Activated naive CD4-positive, alpha-beta T cell treated with anti-CD3 and anti-CD28 coated beads, Interleukin-2, amount 50 U/mL, for 72 hours (primary cell): ENCODE measurements at regions not wholly inside any gene's neighbourhood (a gene's known extent, or its start where the extent isn't known, plus 50 kb on each side); places are given as distances from the start of the nearest gene placed in this dataset.

Experiments
- ATAC-seq, 2 donors: fragments of 150-1000 bp; cut with Tn5 transposase; 2 replicates each; pipeline ENCODE4 v1.10.0; 2021; ENCODE audit warnings: mild to moderate bottlenecking in 2 of 2, moderate library complexity in 2 of 2
- DNase-seq, 2 donors: peaks; one replicate each; pipeline ENCODE4 v3.0.0; 2021 to 2022; ENCODE audit warnings: low spot score in 2 of 2
- H3K27ac Mint-ChIP-seq, 2 donors: one replicate each; pipeline ENCODE4 v1.8.0; 2022; ENCODE audit warnings: mild to moderate bottlenecking in 2 of 2, mixed read lengths in 2 of 2
- H3K36me3 Mint-ChIP-seq, 2 donors: one replicate each; pipeline ENCODE4 v1.8.0; 2022; ENCODE audit warnings: mixed read lengths in 2 of 2
- H3K9me3 Mint-ChIP-seq, 2 donors: one replicate each; pipeline ENCODE4 v1.8.0; 2022; ENCODE audit warnings: mixed read lengths in 2 of 2

GRCh38 chr16:81185416-81185815 is 53.1 kb upstream of the BCO1 start:
- Mint-ChIP-seq H3K9me3 (no peaks in the 10 kb centered on the region), H3K36me3 (no peaks in the 10 kb centered on the region), H3K27ac (no peak overlapping the region)
- ATAC-seq (no peak), DNase-seq (no peak)

DNA sequence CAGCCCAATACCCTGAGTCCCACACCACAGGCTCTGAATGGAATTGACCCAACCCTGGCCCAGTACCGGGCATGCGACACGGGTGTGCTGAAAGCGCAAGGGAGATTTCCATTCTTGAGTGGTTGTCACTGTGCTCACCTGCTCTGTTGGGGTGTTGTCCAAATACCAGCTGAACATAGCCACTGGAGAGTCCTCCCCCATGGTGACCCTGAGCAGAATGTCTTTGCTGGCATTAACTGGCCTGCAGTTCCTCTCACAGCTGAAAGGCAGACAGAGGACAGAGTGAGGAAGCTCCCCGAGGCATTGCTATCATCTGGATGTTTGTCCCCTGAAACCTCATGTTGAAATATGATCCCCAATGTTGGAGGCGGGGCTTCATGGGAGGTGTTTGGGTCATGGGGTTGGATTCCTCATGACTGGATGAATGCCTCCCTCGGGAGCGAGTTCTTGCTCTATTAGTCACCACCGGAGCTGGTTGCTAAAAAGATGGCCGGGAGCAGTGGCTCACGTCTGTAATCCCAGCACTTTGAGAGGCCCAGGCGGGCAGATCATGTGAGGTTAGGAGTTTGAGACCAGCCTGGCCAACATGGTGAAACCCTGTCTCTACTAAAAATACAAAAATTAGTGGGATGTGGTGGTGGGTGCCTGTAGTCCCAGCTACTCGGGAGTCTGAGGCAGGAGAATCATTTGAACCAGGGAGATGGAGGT is 57.3 kb upstream of the BCO1 start:
- no peak for DNase-seq
- Mint-ChIP-seq H3K36me3 (no peaks in the 10 kb centered on the region), H3K27ac (no peak overlapping the region), H3K9me3 (no peaks in the 10 kb centered on the region)
- no peak for ATAC-seq

GRCh38 chr16:81180578-81180977 is 57.9 kb upstream of the BCO1 start:
- no peak for ATAC-seq
- no peak for DNase-seq
- Mint-ChIP-seq H3K36me3 (no peaks in the 10 kb centered on the region), H3K9me3 (no peaks in the 10 kb centered on the region), H3K27ac (no peak overlapping the region)

GRCh38 chr16:81179219-81179618 is 59.3 kb upstream of the BCO1 start:
- H3K27ac Mint-ChIP-seq, result no peak overlapping the region
- H3K9me3 Mint-ChIP-seq, result no peaks in the 10 kb centered on the region
- no peaks in the 10 kb centered on the region for H3K36me3 Mint-ChIP-seq
- no peak for DNase-seq
- ATAC-seq, result no peak

- no peak for DNase-seq
- Mint-ChIP-seq H3K36me3 (no peaks in the 10 kb centered on the region), H3K9me3 (no peaks in the 10 kb centered on the region), H3K27ac (no peak overlapping the region)
- no peak for ATAC-seq
Measured at GRCh38 chr16:81175325-81175891, 63.1 kb upstream of the BCO1 start.

GRCh38 chr16:81174644-81175324 is 63.7 kb upstream of the BCO1 start:
- Mint-ChIP-seq H3K27ac (no peak overlapping the region), H3K36me3 (no peaks in the 10 kb centered on the region), H3K9me3 (no peaks in the 10 kb centered on the region)
- DNase-seq (no peak), ATAC-seq (no peak)

DNA sequence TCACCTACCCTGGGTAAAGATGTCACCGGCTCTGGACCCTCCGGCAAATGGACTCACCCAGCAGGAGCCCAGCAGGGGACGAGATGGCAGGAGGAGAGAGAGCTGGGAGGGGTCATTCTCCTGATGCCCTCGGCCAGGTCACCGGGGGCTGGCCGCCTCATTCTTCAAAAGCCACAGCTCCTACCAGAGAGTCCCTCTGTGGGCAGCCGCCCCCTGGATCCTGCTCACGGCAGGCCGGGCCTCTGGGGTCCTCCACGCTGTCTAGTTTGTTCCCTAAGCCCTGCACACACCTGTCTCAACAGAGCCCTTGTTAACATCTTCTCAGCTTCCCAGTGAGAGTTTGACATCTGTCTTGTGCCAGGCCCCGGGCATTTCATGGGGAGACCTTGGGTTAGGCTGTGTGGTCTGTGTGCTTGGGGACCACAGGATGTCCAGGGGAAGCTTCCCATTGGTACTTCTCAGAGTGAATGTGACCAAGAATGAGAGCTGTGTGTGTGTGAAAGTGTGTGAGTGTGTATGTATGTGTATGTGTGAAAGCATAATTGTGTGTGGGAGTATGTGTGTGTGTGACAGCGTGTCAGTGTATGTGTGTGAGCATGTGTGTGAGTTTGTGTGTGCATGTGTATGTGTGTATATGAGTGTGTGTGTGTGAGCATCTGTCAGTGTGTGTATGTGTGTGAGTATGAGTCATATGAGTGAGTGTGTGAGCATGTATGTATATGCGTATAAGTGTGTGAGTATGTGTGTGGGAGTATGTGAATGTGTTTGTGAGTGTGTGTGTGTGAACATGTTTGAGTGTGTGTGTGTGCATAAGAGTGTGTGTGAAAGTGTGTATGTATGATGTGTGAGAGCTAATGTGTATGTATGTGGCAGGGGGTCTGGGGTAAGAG is 65.5 kb upstream of the BCO1 start:
- ATAC-seq (no peak), DNase-seq (no peak)
- no peaks in the 10 kb centered on the region for H3K9me3 Mint-ChIP-seq
- H3K27ac Mint-ChIP-seq, result no peak overlapping the region
- H3K36me3 Mint-ChIP-seq, result no peaks in the 10 kb centered on the region

DNA sequence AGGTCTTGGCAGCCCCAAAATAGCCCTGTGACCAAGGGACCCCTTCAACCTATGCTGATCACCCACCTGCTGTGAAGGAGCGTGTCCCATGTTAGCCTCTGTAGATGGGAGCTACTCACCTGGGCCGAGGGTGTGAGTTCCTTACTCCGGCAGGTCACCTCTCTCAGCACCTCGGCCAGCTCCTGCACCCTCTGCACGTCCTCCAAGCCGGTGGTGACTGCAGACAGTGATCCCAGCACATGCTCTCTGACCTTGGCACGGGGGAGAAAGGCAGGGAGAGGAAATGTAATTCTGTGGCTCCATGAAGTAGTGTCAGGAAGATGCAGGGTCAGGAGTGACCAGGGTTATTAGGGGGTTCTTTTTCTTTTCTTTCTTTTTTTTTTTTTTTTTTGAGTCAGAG is 67.7 kb upstream of the BCO1 start:
- no peaks in the 10 kb centered on the region for H3K9me3 Mint-ChIP-seq
- no peak overlapping the region for H3K27ac Mint-ChIP-seq
- no peaks in the 10 kb centered on the region for H3K36me3 Mint-ChIP-seq
- no peak for ATAC-seq
- DNase-seq, result no peak

GRCh38 chr16:81168406-81168805 is 70.1 kb upstream of the BCO1 start:
- no peak for DNase-seq
- Mint-ChIP-seq H3K9me3 (no peaks in the 10 kb centered on the region), H3K27ac (no peak overlapping the region), H3K36me3 (no peaks in the 10 kb centered on the region)
- ATAC-seq, result no peak

GRCh38 chr16:81167851-81168250 is 70.6 kb upstream of the BCO1 start:
- H3K9me3 Mint-ChIP-seq, result no peaks in the 10 kb centered on the region
- ATAC-seq (no peak), DNase-seq (no peak)
- H3K36me3 Mint-ChIP-seq, result no peaks in the 10 kb centered on the region
- no peak overlapping the region for H3K27ac Mint-ChIP-seq

DNA sequence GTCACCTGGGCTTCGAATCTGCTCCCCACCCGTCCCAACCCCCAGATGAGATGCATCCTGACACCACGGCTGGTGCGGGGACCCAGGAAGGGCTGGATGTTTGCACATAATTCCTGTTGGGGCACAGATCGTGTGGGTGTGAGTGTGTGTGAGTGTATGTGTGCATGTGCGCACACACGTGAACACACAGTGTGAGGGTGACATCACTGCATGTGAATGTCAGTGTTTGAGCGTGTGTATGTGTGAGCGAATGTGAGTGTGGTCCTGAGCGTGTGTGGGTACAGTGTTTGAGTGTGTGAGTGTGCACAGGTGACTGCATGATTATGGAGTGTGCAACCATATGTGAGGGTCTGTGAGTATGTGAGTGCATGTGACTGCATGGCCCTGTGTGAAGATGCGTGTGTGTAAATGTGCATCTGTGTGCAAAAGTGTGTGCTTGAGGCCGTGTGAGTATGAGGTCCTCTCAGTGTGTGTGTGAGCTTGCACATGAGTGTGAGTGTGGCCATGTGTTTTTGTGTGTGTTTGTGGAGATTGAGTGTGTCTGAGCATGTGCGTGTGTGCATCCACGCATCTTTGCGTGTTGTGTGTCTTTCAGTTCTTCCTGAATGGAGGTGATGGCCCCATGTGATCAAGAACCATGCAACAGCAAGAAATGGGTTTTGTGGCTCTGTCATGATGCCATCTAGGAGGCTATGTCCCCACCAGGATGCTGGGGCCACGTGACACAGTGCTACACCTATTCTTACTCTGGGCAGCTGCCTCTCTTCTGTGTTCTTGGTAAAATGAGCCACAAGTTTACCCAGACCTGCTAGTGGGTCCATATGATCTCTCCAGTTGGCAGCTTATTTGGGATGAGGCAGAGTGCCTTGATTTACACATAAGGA is 70.5 kb upstream of the GCSH start:
- Mint-ChIP-seq H3K27ac (no peak overlapping the region), H3K36me3 (no peaks in the 10 kb centered on the region), H3K9me3 (no peaks in the 10 kb centered on the region)
- ATAC-seq (no peak), DNase-seq (no peak)

GRCh38 chr16:81165411-81166097 is 69.4 kb upstream of the GCSH start:
- DNase-seq, result no peak
- Mint-ChIP-seq H3K9me3 (no peaks in the 10 kb centered on the region), H3K27ac (peak overlapping the region in 1 of 2 donors; percentile 88), H3K36me3 (no peaks in the 10 kb centered on the region)
- no peak for ATAC-seq

DNA sequence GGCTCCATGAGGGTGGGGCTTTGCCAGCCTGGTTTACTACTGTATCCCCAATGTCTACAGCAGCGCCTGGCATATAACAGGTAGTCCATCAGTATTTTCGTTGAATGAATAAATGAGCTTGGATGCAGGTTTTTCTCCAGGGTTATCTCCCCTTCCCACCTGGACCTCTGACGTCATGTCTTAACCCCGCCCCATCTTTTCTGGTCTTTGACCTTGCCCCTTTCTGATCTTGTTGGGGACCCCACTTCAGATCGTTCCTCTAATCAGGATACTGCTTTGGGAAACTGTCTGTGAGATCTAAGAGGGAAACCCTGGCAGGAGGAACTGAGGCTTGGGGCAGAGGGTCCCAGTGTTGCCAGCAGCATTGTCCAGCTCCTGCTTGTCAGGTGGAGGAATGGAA is 68.8 kb upstream of the GCSH start:
- Mint-ChIP-seq H3K36me3 (no peaks in the 10 kb centered on the region), H3K9me3 (no peaks in the 10 kb centered on the region), H3K27ac (no peak overlapping the region)
- DNase-seq (no peak), ATAC-seq (no peak)

DNA sequence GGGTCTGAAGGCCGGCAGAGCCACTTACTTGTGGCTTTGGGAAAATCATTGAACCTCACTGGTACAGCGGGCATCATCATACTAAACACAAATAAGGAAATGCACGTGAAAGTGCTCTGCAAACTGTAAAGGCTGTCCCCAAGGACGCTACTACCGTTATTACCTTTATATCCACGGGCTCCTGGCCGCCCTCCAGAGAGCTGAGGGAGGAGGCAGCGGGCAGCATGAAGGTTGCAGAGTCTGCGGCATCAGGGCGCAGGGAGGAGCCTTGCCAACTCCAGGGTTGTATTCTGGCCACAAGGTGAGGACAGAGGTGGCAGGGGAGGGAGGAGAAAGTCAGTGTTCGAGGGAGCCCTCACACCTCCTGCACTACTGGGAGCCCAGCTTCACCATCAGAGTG is 68.3 kb upstream of the GCSH start:
- DNase-seq (no peak), ATAC-seq (no peak)
- H3K27ac Mint-ChIP-seq, result no peak overlapping the region
- H3K36me3 Mint-ChIP-seq, result no peaks in the 10 kb centered on the region
- no peaks in the 10 kb centered on the region for H3K9me3 Mint-ChIP-seq

GRCh38 chr16:81163671-81164070 is 67.5 kb upstream of the GCSH start:
- no peaks in the 10 kb centered on the region for H3K9me3 Mint-ChIP-seq
- peak overlapping the region in 1 of 2 donors; percentile 29 for H3K27ac Mint-ChIP-seq
- no peak for DNase-seq
- no peak for ATAC-seq
- no peaks in the 10 kb centered on the region for H3K36me3 Mint-ChIP-seq

GRCh38 chr16:81158964-81159363 is 62.8 kb upstream of the GCSH start:
- Mint-ChIP-seq H3K9me3 (no peaks in the 10 kb centered on the region), H3K36me3 (no peaks in the 10 kb centered on the region), H3K27ac (no peak overlapping the region)
- DNase-seq (no peak), ATAC-seq (no peak)
